ENCODE measurements at regions not wholly inside any gene's neighbourhood (a gene's known extent, or its start where the extent isn't known, plus 50 kb on each side); places are given as distances from the start of the nearest gene placed in this dataset.
"Not testable (repeated sequence)": the region's sequence is repeated elsewhere in the genome, so short reads cannot be mapped to it uniquely, and the experiment has no call there.

DNA sequence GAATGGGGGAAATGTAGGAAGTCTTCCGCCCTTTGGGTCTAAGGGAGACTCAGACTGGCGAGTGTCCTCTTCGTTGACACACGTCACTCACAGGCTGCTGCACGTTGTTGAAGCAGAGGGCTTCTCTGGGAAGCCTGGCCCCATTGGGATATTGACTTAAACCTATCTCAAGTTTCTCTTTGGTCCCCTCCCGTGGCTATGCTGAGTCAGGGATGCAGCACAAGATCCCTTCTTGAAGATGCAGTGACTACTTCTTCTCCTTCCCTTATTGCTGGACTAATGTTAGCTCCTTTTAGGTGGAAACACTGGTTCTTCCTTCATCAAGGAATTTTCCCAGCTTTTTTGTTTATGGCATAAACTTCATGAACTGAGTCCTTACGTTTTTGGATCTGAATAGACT is 89.8 kb upstream of the CCDC71L start:
- no peak for DNase-seq

DNA sequence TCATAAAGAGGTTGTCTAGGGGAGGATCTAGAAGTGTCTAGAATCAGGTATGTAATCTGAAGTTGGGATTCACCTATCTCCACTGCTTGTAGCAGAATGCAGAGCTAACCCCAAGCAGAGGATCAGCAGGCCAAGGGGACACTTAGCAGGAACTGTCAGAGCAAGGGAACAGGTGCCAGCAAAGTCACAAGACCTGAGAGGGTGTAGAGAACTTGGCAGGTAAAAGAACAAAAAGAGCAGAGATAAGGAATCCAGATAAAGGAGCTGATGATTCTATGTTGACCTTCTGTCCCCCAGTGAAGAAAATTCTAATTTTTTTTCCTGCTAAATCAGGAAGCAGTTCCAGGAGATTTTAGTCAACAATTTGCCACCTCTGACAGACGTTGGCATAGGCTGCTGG is 91.4 kb upstream of the CCDC71L start:
- no peak for DNase-seq

GRCh38 chr7:106755024-106755423 is 94.1 kb upstream of the CCDC71L start:
- not testable (repeated sequence) for DNase-seq

- DNase-seq = no peak
These were observed 94.7 kb upstream of the CCDC71L start for GRCh38 chr7:106755641-106756040.

DNA sequence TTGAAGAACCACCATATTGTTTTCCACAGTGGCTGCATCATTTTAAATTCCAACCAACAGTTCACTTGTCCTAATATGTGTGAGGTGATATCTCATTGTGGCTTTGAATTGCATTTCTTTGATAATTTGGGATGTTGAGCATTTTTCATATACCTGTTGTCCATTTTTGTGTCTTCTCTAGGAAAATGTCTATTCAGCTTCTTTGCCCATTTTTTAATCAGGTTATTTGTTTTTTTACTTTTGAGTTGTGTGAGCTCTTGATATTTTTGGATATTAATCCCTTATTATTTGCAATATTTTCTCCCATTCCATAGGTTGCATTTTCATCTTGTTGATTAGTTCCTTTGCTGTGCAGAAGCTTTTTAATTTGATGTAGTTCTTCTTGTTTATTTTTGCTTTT is 95.1 kb upstream of the CCDC71L start:
- DNase-seq = no peak

GRCh38 chr7:106756884-106757283 is 95.9 kb upstream of the CCDC71L start:
- no peak for DNase-seq

- DNase-seq = peak; percentile 82 to 92
These were observed 96.9 kb upstream of the CCDC71L start for GRCh38 chr7:106757846-106758245.

DNA sequence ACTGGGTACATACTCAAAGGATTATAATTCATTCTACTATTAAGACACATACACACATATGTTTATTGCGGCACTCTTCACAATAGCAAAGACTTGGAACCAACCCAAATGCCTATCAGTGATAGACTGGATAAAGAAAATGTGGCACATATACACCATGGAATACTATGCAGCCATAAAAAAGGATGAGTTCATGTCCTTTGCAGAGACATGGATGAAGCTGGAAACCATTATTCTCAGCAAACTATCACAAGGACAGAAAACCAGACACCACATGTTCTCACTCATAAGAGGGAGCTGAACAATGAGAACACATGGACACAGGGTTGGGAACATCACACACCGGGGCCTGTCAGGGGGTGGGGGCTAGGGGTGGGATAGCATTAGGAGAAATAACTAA is 101.9 kb upstream of the CCDC71L start:
- not testable (repeated sequence) for DNase-seq

- no peak for DNase-seq
These were observed 101.4 kb upstream of the PIK3CG start for GRCh38 chr7:106763717-106764116.

DNA sequence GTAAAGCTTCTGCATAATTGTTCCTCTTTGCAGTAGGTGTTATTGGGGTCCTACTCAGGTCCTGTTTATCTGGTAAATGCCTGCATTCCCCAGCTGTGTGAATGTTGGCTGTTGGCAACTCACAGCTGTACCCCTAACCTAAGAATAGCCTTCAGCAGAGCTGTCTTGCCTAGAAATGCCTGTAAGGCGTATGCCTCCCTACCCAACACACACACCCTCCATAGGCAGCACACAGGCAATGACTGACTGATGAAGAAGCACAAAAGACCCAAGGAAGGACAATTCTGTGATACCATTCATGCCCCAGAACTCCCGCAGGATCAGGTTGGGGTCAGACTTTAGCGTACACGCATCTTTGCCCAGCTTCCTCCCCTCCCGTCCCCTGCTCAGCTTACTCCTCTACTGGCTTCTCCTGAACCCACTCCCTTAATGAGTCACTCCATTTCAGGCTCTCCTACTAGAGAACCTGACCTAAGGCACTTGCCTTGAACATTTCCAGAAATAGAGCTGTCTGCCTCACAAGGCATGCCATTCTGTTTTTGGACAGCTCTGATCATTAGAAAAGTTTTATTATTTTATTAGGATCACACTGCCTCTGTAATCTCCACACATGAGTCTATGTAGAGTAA is 99.2 kb upstream of the PIK3CG start:
- no peak for DNase-seq

DNA sequence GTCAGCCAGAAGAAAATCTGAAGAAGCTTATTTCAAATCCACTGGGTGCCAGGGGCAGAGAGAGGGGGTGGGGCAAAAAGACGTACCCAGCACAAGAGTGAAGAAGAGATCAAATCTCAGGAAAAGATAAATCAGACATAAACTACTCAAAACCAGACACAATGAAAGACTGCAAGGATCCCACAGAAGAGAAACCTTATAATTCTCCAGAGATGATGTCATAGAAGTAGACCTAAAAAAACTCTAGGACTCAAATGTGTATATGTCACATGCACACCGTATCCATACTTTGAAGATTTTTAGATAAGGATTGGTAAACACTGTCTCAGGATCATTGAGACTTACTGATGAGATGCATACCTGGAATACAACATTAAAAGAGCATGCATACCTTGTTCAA is 98.5 kb upstream of the PIK3CG start:
- DNase-seq = no peak

- DNase-seq = no peak
These were observed 98.0 kb upstream of the PIK3CG start for GRCh38 chr7:106767078-106767477.

DNA sequence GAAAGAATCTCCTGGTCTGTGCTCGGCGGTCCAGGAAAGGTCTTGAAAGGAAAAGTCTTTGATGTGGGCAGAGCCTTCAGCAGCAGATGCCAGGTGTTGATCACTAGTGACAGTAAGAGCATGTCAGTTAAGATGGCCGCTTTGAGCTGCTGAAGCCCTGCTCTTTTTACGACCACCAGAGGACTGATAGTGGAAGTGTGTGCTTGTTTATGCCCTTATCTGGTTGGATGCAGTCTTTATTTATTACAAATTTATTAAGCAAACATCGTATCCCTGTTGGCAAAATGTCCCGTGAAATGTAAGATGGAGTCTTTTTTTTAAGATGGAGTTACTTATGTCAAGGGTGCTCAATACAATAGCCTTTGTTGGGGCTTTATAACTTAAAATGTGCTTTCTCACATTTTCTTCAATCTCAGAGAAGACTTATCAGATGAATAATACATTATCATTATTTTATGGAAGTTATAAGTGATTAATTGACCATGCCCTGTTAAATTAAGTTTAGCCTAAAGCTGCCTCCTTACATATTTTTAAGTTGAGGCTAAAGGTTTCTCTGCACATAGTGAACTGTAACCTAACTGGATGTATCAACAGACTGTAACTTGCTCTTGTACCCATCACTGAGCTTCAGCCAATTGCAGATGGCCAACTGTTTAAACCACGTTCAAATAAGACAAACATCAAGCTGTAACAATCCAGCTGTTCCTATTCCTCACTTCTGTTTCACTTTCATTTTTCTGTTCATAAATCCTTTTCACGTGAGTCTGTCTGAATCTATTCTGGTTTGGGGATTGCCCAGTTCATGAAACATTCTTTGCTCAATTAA is 97.4 kb upstream of the PIK3CG start:
- DNase-seq = no peak

- no peak for DNase-seq
These were observed 96.7 kb upstream of the PIK3CG start for GRCh38 chr7:106768324-106768751.

DNA sequence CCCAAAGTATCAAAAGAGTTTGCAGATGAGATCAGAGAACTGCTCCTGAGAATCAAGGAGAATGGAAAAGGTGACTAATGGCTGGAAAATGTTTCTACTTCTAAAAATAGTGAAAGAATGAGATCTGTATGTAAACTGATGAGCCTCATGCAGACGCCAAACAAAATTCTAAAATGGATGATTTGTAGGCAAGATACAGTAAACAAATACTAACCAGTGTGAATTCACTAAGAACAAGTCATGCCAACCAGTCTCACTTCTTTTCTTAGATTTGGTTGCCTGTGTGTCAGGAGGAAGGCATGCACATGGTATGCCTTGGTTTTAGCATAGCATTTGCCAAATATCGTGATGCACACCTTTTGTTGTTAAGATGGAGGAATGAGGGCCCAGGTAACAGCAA is 94.9 kb upstream of the PIK3CG start:
- no peak for DNase-seq

DNA sequence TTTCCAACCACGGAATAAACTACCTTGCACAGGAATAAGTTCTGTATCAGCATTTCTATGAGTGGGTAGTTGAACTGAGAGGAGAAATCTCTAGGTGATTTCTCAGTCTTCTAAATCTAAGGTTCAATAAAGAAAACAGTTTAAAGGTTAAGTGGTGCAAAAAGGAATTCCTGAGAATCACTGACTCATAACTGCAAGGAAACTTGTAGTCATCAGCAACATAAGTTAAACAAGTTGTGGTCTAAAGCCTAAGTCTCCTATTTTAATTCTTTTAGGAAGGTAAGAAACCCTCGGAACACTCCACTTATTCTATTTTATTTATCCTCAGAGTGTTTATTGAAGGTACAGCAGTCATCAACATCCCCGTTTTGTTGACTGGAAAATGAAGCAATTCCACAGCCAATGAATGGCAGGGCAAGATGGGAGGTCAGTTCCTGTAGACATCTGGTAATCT is 92.4 kb upstream of the PIK3CG start:
- no peak for DNase-seq

- DNase-seq = no peak
These were observed 91.9 kb upstream of the PIK3CG start for GRCh38 chr7:106773228-106773627.

DNA sequence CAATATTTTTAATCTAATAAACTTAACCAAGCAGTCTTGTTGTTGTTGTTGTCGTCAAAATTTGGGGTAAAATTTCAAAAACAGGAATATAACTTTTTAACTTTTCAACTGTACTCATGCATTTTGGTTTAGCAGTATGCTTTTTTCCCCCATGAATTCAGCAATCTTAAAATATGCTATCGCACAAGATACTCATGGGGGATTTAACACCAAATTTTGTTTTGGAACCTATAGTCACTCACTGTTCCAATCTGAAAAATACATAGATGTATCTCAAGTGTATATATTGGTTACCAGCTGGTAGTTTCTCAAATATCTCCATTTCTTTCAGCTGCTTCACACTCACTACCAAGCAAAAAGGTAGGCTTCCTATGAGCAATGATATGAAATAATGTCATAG is 91.4 kb upstream of the PIK3CG start:
- DNase-seq = no peak

DNA sequence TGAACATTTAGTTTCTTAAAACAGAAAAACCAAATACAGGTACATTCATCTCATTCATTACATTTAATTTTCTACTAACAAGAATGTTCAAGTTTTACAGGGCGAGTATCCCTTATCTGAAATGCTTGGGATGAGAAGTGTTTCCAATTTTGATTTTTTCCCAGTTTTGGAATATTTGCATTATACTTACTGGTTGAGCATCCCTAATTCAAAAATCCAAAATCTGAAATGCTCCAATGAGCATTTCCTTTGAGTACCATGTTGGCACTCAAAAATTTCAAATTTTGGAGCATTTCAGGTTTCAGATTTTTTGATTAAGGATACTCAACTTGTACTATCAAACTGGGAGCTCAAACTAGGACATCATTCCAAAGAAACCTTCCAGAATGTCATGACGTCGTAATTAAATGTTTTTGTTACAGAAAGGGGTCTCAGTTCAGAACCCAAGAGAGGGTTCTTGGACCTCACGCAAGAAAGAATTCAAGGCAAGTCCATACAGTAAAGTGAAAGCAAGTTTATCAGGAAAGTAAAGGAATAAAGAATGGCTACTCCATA is 90.8 kb upstream of the PIK3CG start:
- no peak for DNase-seq

DNA sequence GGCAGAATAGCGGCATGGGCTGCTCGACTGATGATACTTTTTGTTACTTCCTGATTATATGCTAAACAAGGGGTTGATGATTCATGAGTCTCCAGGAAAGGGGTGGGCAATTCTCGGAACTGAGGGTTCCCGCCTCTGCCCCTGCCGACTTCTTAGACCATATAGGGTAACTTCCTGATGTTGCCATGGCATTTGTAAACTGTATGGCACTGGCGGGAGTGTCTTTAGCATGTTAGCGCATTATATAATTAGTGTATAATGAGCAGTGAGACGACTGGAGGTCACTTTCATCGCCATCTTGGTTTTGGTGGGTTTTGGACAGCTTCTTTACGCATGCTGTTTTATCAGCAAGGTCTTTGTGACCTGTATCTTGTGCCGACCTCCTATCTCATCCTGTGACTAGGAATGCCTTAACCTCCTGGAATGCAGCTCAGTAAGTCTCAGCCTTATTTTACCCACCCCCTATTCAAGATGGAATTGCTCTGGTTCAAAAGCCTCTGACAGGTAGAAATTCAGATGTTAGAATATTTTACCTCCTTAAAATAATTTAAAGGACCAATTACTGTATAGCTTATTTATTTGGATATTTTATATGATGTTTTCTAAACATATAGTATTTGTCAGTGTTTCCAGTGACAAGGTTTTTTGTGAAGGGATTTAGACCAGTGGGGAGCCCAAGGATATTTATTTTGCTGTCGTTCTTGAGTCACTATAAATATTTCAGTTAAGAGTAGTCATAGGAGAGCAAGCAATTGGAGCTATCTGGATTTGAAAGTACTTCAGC is 90.1 kb upstream of the PIK3CG start:
- no peak for DNase-seq

DNA sequence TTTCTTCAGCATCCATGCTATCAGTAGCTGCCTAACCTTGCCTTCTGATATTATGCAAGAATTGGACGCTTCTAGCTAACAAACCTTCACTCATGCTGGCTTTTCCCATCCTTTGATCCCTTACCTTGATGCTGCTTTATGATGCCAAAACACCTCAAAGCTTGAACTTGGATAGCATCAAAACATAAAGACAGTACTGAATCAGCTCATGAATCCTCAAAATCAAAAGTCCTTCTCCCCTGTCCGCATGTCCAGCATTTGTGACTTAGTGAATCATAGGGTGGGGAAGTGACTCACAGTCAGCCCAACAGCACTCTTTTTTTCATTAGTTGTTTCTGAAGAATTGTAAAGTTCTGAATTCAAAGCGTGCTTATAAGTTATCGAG is 89.5 kb upstream of the PIK3CG start:
- DNase-seq = no peak

GRCh38 chr7:106775975-106776607 is 89.0 kb upstream of the PIK3CG start:
- DNase-seq = no peak
